ENCODE measurements at regions not wholly inside any gene's neighbourhood (a gene's known extent, or its start where the extent isn't known, plus 50 kb on each side); places are given as distances from the start of the nearest gene placed in this dataset.

GRCh38 chr19:23557381-23557780 lies 129.6 kb downstream of the ZNF675 start:
- TF ChIP-seq CTCF (conservative IDR thresholded peaks at IDR 0.05; ENCODE audit: low read depth, low read length) (no peak), EZH2 (IDR thresholded peaks at IDR 0.05; ENCODE audit: low read length, unreplicated experiment) (no peak)
